Calu3 (cell line): ENCODE measurements at regions not wholly inside any gene's neighbourhood (a gene's known extent, or its start where the extent isn't known, plus 50 kb on each side); places are given as distances from the start of the nearest gene placed in this dataset.

ENCODE experiments used
- BruUV-seq: library from RNA; stranded (reverse); fragments of 400-500 nt; replicated peaks from 2 replicates; lab custom pipeline; 2021; lab: Mats Ljungman, UMichigan
- CTCF ChIA-PET: fragments of 300-600 bp; sonication (Branson Sonifier 250); formaldehyde crosslinking; loops from one replicate; lab custom pipeline; 2022; ENCODE audit warnings: antibody characterized with exemption; lab: Charles Lee
- DNase-seq: peaks from one replicate; pipeline ENCODE4 v3.0.0; 2022
- H3K27ac Mint-ChIP-seq: one replicate; pipeline ENCODE4 v1.8.0; 2022; ENCODE audit warnings: mixed read lengths; ENCODE audit not compliant: unreplicated experiment
- H3K27me3 Mint-ChIP-seq: one replicate; pipeline ENCODE4 v1.8.0; 2022; ENCODE audit warnings: mixed read lengths; ENCODE audit not compliant: unreplicated experiment
- H3K36me3 Mint-ChIP-seq: one replicate; pipeline ENCODE4 v1.8.0; 2022; ENCODE audit warnings: mild to moderate bottlenecking, moderate library complexity, mixed read lengths; ENCODE audit not compliant: insufficient read depth, unreplicated experiment
- H3K4me1 Mint-ChIP-seq: one replicate; pipeline ENCODE4 v1.8.0; 2022; ENCODE audit warnings: mild to moderate bottlenecking, low read depth, mixed read lengths; ENCODE audit not compliant: unreplicated experiment
- H3K4me3 Mint-ChIP-seq: one replicate; pipeline ENCODE4 v1.8.0; 2022; ENCODE audit warnings: mild to moderate bottlenecking, low read depth, moderate library complexity, mixed read lengths; ENCODE audit not compliant: unreplicated experiment
- H3K9me3 Mint-ChIP-seq: one replicate; pipeline ENCODE4 v1.8.0; 2022; ENCODE audit warnings: low read depth, mixed read lengths; ENCODE audit not compliant: unreplicated experiment
- intact Hi-C: fragments of 100-400 bp; cut with micrococcal nuclease; formaldehyde crosslinking; loops from one replicate; pipeline ENCODE4 v1.10.0; 2022; ENCODE audit not compliant: unreplicated experiment
- TF ChIP-seq, protein P1 (sequence below): fragments of 200-600 bp; IDR thresholded peaks from one replicate; pipeline ENCODE4 v1.8.0; 2022; ENCODE audit warnings: antibody characterized with exemption; ENCODE audit not compliant: unreplicated experiment

DNA sequence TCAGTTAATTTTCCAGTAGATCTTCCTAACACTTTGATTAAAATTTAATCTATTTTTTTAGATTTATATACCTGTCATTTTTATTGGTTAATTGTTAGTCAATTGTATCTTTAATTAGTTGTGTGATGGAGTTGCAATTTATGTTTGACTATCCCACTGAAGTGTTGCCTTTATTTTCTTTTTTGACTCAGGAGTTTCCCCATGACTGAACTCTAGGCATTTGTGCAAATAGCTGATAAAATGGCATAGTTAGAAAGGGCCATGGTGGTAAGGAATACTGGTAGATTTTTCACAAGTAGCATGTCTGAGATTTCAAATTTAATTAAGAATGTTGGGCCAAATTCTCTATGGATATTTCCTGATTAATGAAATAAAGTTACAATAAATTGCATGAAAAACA, 273.1 kb upstream of the DAB2 start:
- Mint-ChIP-seq H3K4me1 (no peaks in the 10 kb centered on the region), H3K27me3 (no peaks in the 10 kb centered on the region), H3K9me3 (no peaks in the 10 kb centered on the region), H3K36me3 (no peaks in the 10 kb centered on the region), H3K27ac (no peak overlapping the region), H3K4me3 (no peak overlapping the region)
- TF ChIP-seq, protein P1, sequence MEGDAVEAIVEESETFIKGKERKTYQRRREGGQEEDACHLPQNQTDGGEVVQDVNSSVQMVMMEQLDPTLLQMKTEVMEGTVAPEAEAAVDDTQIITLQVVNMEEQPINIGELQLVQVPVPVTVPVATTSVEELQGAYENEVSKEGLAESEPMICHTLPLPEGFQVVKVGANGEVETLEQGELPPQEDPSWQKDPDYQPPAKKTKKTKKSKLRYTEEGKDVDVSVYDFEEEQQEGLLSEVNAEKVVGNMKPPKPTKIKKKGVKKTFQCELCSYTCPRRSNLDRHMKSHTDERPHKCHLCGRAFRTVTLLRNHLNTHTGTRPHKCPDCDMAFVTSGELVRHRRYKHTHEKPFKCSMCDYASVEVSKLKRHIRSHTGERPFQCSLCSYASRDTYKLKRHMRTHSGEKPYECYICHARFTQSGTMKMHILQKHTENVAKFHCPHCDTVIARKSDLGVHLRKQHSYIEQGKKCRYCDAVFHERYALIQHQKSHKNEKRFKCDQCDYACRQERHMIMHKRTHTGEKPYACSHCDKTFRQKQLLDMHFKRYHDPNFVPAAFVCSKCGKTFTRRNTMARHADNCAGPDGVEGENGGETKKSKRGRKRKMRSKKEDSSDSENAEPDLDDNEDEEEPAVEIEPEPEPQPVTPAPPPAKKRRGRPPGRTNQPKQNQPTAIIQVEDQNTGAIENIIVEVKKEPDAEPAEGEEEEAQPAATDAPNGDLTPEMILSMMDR, result no peak
- CTCF ChIA-PET, result no interaction called here
- DNase-seq, result no peak
- BruUV-seq, result no TSS peak
- intact Hi-C loops, result no loop called here

DNA sequence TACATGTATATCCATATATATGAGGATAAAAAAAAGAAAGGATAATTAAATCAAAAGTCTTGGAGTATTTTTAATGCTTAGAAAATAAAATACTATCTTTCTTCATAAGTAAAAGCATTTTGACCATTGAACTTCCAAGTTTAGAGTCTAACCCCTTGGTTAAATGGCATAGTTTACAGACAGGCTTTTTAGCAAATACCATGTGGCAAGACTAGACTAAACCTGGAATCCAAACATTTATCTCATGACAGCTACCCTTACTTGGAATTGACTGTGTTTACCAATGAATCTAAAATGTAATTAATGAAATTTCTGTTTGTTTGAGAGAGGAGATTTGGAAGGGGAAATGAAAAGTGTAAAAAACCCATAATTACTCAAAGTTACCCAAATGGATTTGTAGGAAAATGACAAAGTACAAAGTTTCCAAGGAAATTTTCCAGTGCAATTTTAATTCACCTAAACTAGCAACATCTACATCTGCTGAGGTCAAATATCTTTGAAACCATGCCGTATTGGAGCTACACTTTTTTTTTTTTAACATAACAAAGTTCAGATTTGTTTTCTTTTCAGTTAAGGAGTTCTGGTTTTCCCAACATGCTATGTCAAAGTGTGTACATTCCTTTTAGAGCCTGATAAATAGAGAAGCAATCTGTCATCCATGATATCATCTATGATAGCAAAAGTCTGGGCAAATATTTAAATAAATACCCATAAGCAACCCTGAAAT, 272.1 kb upstream of the DAB2 start:
- BruUV-seq, result no TSS peak
- no peaks in the 10 kb centered on the region for H3K9me3 Mint-ChIP-seq
- DNase-seq, result no peak
- CTCF ChIA-PET, result no interaction called here
- TF ChIP-seq, protein P1, result no peak
- intact Hi-C loops, result no loop called here
- H3K4me3 Mint-ChIP-seq, result no peak overlapping the region
- H3K27me3 Mint-ChIP-seq, result no peaks in the 10 kb centered on the region
- H3K36me3 Mint-ChIP-seq, result no peaks in the 10 kb centered on the region
- H3K27ac Mint-ChIP-seq, result no peak overlapping the region
- no peaks in the 10 kb centered on the region for H3K4me1 Mint-ChIP-seq

DNA sequence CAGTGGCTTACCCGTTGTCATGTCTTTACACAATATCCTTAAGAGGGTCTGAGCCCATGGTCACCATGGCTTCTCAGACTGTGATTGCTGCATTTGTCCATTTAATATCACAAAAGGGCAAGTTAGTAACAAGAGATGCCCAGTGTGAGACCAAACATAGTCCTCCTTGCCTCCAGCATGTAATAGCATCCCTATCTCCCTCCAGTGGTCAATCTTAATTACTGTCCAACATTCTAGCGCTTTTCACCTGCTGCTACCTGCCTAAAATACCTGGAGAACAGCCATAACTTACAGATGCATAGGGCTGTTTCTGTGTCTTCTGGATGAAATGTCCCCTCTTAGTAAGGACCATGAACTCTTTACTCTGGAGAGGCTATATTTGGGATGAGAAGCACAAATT, 267.2 kb upstream of the DAB2 start:
- no peak overlapping the region for H3K27ac Mint-ChIP-seq
- no peaks in the 10 kb centered on the region for H3K4me1 Mint-ChIP-seq
- no peaks in the 10 kb centered on the region for H3K27me3 Mint-ChIP-seq
- TF ChIP-seq, protein P1, result peak; percentile 36
- no peaks in the 10 kb centered on the region for H3K36me3 Mint-ChIP-seq
- intact Hi-C loops, result loop anchor here (1.0 to 2.0 kb wide), 3 partner anchors 44 to 113 kb away; no protein-coding TSS in a partner anchor
- peaks cover 6% of the 10 kb centered on the region for H3K9me3 Mint-ChIP-seq
- CTCF ChIA-PET, result no interaction called here
- no TSS peak for BruUV-seq
- peak; percentile 9 for DNase-seq
- no peak overlapping the region for H3K4me3 Mint-ChIP-seq

DNA sequence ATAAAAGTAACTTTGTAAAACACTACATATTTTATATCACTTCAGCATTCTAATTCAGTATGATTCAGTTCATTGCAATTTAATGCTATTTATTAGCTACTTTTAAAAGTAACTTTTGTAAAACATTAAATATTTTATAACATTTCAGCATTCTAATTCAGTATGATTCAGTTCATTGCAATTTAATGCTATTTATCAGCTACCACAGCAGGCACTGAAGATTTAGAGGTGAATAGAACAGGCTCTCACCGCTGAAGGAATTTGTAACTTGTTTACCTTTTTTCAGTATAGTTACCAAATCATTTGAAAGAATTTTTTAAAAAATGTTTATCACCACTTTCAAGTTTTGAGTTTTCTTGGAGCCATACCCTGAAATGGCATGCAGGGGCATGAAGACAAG, 266.4 kb upstream of the DAB2 start:
- CTCF ChIA-PET, result no interaction called here
- no peak overlapping the region for H3K27ac Mint-ChIP-seq

More for the DNA sequence above, 266.4 kb upstream of the DAB2 start:
- no peak overlapping the region for H3K4me3 Mint-ChIP-seq
- BruUV-seq, result no TSS peak
- peaks cover 6% of the 10 kb centered on the region for H3K9me3 Mint-ChIP-seq
- H3K27me3 Mint-ChIP-seq, result no peaks in the 10 kb centered on the region
- no peak for DNase-seq
- intact Hi-C loops, result no loop called here
- H3K4me1 Mint-ChIP-seq, result no peaks in the 10 kb centered on the region
- H3K36me3 Mint-ChIP-seq, result no peaks in the 10 kb centered on the region
- TF ChIP-seq, protein P1, result no peak
